WERI-Rb-1 (cell line): ENCODE measurements at regions not wholly inside any gene's neighbourhood (a gene's known extent, or its start where the extent isn't known, plus 50 kb on each side); places are given as distances from the start of the nearest gene placed in this dataset.

Source experiments
- DNase-seq: peaks from one replicate; pipeline ENCODE4 v3.0.0-alpha.2; 2020
- H3K27ac ChIP-seq: fragments of 250-450 bp; sonication (Bioruptor Pico); 2 replicates; pipeline ENCODE4 v1.5.1; 2020; ENCODE audit warnings: mild to moderate bottlenecking, moderate library complexity
- H3K27me3 ChIP-seq: fragments of 250-450 bp; sonication (Bioruptor Pico); 2 replicates; pipeline ENCODE4 v1.5.1; 2021; ENCODE audit warnings: mild to moderate bottlenecking, low read depth, moderate library complexity; ENCODE audit not compliant: insufficient read depth, severe bottlenecking
- H3K36me3 ChIP-seq: fragments of 250-450 bp; sonication (Bioruptor Pico); 2 replicates; pipeline ENCODE4 v1.5.1; 2020; ENCODE audit warnings: mild to moderate bottlenecking, moderate library complexity
- H3K4me3 ChIP-seq: 2 replicates; pipeline ENCODE4 v1.5.1; 2011; ENCODE audit warnings: low read depth, mild to moderate bottlenecking, control low read depth, low read length
- H3K9me3 ChIP-seq: fragments of 250-450 bp; sonication (Bioruptor Pico); 2 replicates; pipeline ENCODE4 v1.5.1; 2021; ENCODE audit warnings: mild to moderate bottlenecking, moderate library complexity; ENCODE audit not compliant: severe bottlenecking
- CTCF ChIP-seq: IDR thresholded peaks from 2 replicates; pipeline ENCODE4 v1.5.1; 2011; ENCODE audit warnings: low read depth, mild to moderate bottlenecking, control low read depth, inconsistent platforms, low read length

- H3K9me3 ChIP-seq, result no peaks in the 10 kb centered on the region
- no peak overlapping the region for H3K27ac ChIP-seq
- no peaks in the 10 kb centered on the region for H3K36me3 ChIP-seq
- DNase-seq, result no peak
- no peak overlapping the region for H3K4me3 ChIP-seq
- no peak for TF ChIP-seq CTCF
- H3K27me3 ChIP-seq, result no peaks in the 10 kb centered on the region
These were observed 81.0 kb upstream of the BNC2 start for GRCh38 chr9:16951502-16951901.

- H3K9me3 ChIP-seq, result no peaks in the 10 kb centered on the region
- no peak for DNase-seq
- TF ChIP-seq CTCF, result no peak
- no peaks in the 10 kb centered on the region for H3K27me3 ChIP-seq
- H3K36me3 ChIP-seq, result no peaks in the 10 kb centered on the region
- H3K27ac ChIP-seq, result no peak overlapping the region
- no peak overlapping the region for H3K4me3 ChIP-seq
These were observed 79.6 kb upstream of the BNC2 start for GRCh38 chr9:16950051-16950450.

- no peak for DNase-seq
- Histone ChIP-seq H3K9me3 (no peaks in the 10 kb centered on the region), H3K36me3 (no peaks in the 10 kb centered on the region), H3K4me3 (no peak overlapping the region), H3K27me3 (no peaks in the 10 kb centered on the region), H3K27ac (no peak overlapping the region)
- no peak for TF ChIP-seq CTCF
These were observed 60.1 kb upstream of the BNC2 start for GRCh38 chr9:16930578-16930977.

- Histone ChIP-seq H3K36me3 (no peaks in the 10 kb centered on the region), H3K9me3 (peaks cover 6% of the 10 kb centered on the region), H3K27ac (no peak overlapping the region), H3K4me3 (no peak overlapping the region), H3K27me3 (no peaks in the 10 kb centered on the region)
- no peak for DNase-seq
- no peak for TF ChIP-seq CTCF
These were observed 57.9 kb upstream of the BNC2 start for GRCh38 chr9:16928179-16928945.

GRCh38 chr9:16925426-16925825, 55.0 kb upstream of the BNC2 start:
- no peak overlapping the region for H3K4me3 ChIP-seq
- H3K36me3 ChIP-seq, result no peaks in the 10 kb centered on the region
- H3K27me3 ChIP-seq, result no peaks in the 10 kb centered on the region
- TF ChIP-seq CTCF, result no peak
- no peak for DNase-seq
- no peak overlapping the region for H3K27ac ChIP-seq
- peaks cover 6% of the 10 kb centered on the region for H3K9me3 ChIP-seq
